ENCODE measurements at regions not wholly inside any gene's neighbourhood (a gene's known extent, or its start where the extent isn't known, plus 50 kb on each side); places are given as distances from the start of the nearest gene placed in this dataset.

DNA sequence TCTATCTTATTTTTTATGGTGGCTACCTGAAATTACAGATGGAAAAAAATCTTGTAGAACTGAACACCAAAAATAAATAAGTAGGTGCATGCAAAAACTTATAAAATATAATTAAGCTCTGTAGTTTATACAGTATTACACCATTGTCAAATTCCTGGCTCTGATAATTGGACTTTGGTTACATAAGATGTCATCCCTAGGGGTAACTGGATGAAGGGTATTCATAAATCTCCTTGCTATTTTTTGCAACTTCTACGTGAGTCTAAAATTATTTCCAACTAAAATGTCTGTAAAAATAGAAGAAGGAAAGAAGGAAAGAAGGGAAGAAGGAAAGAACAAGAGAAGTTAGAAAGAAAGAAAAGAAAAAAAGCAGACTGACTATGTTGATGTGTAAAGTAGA is 716.6 kb downstream of the BCL11B start:
- H3K27ac ChIP-seq (replicated peaks): no peak overlapping the region
- no peak for DNase-seq (ENCODE audit: low read depth in 1 of 2, low spot score in 1 of 2)

DNA sequence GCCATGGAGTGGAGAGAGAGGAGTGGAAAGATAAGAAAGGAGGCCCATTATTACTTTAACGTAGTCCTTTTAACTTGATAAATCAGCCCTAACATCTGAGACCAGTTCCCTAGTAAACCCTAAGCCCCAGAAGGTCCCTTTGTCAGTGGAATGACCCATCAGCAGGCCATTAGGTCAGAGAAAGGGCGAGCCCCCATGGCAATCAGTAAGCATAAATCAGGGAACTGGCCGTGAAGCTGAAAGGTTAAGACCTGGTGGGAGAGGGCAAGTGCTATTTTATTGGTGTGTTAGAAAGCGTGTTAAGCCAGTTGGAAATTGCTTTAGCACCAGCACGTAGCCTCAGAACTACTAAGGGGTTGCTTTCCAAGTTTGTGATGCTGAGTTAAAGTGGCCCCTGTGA is 708.0 kb downstream of the BCL11B start:
- Histone ChIP-seq H3K4me3 (replicated peaks; ENCODE audit: insufficient read depth, low read length) (no peak overlapping the region), H3K27me3 (ENCODE audit: insufficient read depth, poor library complexity, severe bottlenecking) (no peaks in the 10 kb centered on the region), H3K27ac (replicated peaks) (no peak overlapping the region)
- DNase-seq (ENCODE audit: low read depth in 1 of 2, low spot score in 1 of 2): no peak
- TF ChIP-seq GABPA (IDR thresholded peaks at IDR 0.05; ENCODE audit: low read depth) (no peak), POLR2AphosphoS5 (IDR thresholded peaks at IDR 0.05; ENCODE audit: low read depth) (no peak), SPI1 (IDR thresholded peaks at IDR 0.05; ENCODE audit: borderline replicate concordance, low read depth) (no peak)
- TF ChIP-seq, protein P1, sequence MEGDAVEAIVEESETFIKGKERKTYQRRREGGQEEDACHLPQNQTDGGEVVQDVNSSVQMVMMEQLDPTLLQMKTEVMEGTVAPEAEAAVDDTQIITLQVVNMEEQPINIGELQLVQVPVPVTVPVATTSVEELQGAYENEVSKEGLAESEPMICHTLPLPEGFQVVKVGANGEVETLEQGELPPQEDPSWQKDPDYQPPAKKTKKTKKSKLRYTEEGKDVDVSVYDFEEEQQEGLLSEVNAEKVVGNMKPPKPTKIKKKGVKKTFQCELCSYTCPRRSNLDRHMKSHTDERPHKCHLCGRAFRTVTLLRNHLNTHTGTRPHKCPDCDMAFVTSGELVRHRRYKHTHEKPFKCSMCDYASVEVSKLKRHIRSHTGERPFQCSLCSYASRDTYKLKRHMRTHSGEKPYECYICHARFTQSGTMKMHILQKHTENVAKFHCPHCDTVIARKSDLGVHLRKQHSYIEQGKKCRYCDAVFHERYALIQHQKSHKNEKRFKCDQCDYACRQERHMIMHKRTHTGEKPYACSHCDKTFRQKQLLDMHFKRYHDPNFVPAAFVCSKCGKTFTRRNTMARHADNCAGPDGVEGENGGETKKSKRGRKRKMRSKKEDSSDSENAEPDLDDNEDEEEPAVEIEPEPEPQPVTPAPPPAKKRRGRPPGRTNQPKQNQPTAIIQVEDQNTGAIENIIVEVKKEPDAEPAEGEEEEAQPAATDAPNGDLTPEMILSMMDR (IDR thresholded peaks at IDR 0.05; ENCODE audit: insufficient read depth, low read length): no peak
- TF ChIP-seq, protein P2, sequence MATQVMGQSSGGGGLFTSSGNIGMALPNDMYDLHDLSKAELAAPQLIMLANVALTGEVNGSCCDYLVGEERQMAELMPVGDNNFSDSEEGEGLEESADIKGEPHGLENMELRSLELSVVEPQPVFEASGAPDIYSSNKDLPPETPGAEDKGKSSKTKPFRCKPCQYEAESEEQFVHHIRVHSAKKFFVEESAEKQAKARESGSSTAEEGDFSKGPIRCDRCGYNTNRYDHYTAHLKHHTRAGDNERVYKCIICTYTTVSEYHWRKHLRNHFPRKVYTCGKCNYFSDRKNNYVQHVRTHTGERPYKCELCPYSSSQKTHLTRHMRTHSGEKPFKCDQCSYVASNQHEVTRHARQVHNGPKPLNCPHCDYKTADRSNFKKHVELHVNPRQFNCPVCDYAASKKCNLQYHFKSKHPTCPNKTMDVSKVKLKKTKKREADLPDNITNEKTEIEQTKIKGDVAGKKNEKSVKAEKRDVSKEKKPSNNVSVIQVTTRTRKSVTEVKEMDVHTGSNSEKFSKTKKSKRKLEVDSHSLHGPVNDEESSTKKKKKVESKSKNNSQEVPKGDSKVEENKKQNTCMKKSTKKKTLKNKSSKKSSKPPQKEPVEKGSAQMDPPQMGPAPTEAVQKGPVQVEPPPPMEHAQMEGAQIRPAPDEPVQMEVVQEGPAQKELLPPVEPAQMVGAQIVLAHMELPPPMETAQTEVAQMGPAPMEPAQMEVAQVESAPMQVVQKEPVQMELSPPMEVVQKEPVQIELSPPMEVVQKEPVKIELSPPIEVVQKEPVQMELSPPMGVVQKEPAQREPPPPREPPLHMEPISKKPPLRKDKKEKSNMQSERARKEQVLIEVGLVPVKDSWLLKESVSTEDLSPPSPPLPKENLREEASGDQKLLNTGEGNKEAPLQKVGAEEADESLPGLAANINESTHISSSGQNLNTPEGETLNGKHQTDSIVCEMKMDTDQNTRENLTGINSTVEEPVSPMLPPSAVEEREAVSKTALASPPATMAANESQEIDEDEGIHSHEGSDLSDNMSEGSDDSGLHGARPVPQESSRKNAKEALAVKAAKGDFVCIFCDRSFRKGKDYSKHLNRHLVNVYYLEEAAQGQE (IDR thresholded peaks at IDR 0.05; ENCODE audit: insufficient replicate concordance, low read depth): no peak

More for the DNA sequence above, 716.6 kb downstream of the BCL11B start:
- TF ChIP-seq POLR2AphosphoS5 (IDR thresholded peaks at IDR 0.05; ENCODE audit: low read depth) (no peak), SPI1 (IDR thresholded peaks at IDR 0.05; ENCODE audit: borderline replicate concordance, low read depth) (no peak), GABPA (IDR thresholded peaks at IDR 0.05; ENCODE audit: low read depth) (no peak)
- TF ChIP-seq, protein P1 (IDR thresholded peaks at IDR 0.05; ENCODE audit: insufficient read depth, low read length): no peak
- TF ChIP-seq, protein P2 (IDR thresholded peaks at IDR 0.05; ENCODE audit: insufficient replicate concordance, low read depth): no peak
- Histone ChIP-seq H3K4me3 (replicated peaks; ENCODE audit: insufficient read depth, low read length) (no peak overlapping the region), H3K27me3 (ENCODE audit: insufficient read depth, poor library complexity, severe bottlenecking) (no peaks in the 10 kb centered on the region)

DNA sequence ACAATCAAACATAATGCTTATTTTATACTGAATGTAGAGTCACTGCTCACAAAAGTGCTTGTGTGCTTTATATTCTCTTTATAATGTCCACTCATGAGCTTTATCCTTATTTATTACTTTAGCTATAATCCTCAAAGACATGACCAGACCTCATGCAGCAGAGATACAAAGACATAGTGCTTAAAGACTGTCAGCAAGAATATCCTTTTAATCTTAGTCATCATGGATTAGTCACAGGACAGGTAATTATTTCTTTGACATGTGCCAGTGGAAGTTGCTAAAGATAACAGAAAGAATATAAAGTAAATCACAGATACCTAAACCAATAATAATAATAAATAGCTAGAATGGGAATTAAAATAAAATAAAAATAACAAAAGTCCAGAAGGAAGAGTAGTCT is 707.5 kb downstream of the BCL11B start:
- DNase-seq (ENCODE audit: low read depth in 1 of 2, low spot score in 1 of 2): no peak
- H3K27me3 ChIP-seq (ENCODE audit: insufficient read depth, poor library complexity, severe bottlenecking): no peaks in the 10 kb centered on the region
- TF ChIP-seq POLR2AphosphoS5 (IDR thresholded peaks at IDR 0.05; ENCODE audit: low read depth): no peak
- TF ChIP-seq, protein P1 (IDR thresholded peaks at IDR 0.05; ENCODE audit: insufficient read depth, low read length): no peak
- H3K27ac ChIP-seq (replicated peaks): no peak overlapping the region
- no peak overlapping the region for H3K4me3 ChIP-seq (replicated peaks; ENCODE audit: insufficient read depth, low read length)

DNA sequence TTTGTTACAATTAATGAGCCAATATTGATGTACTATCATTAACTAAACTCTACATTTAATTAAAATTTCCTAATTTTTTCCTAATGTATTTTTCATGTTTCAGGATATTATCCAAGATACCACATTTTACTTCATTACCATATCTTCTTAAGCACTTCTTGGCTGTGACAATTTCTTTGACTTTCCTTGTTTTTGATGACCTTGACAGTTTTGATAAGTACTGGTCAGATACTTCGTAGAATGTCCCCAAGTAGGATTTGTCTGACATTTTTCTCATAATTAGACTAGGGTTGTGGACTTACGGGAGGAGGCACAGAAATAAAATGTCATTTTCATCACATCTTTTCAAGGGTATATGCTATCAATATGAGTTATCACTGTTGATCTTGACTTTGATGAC is 700.9 kb downstream of the BCL11B start:
- Histone ChIP-seq H3K27ac (replicated peaks) (no peak overlapping the region), H3K4me3 (replicated peaks; ENCODE audit: insufficient read depth, low read length) (no peak overlapping the region), H3K27me3 (ENCODE audit: insufficient read depth, poor library complexity, severe bottlenecking) (no peaks in the 10 kb centered on the region)
- DNase-seq (ENCODE audit: low read depth in 1 of 2, low spot score in 1 of 2): no peak
- no peak for TF ChIP-seq GABPA (IDR thresholded peaks at IDR 0.05; ENCODE audit: low read depth)
- TF ChIP-seq SPI1 (IDR thresholded peaks at IDR 0.05; ENCODE audit: borderline replicate concordance, low read depth): no peak
- TF ChIP-seq, protein P1 (IDR thresholded peaks at IDR 0.05; ENCODE audit: insufficient read depth, low read length): no peak
- TF ChIP-seq, protein P2 (IDR thresholded peaks at IDR 0.05; ENCODE audit: insufficient replicate concordance, low read depth): no peak
- no peak for TF ChIP-seq POLR2AphosphoS5 (IDR thresholded peaks at IDR 0.05; ENCODE audit: low read depth)
